SIG-M5 treated with dmso at 0.1 percent for 504 hours (cell line): ENCODE measurements at regions not wholly inside any gene's neighbourhood (a gene's known extent, or its start where the extent isn't known, plus 50 kb on each side); places are given as distances from the start of the nearest gene placed in this dataset.
A peak's percentile ranks its signal among the peaks of the same experiment; 100 is the strongest.
"Not testable (repeated sequence)": the region's sequence is repeated elsewhere in the genome, so short reads cannot be mapped to it uniquely, and the experiment has no call there.

Experiments
- DNase-seq: peaks from one replicate; lab custom pipeline; 2025; ENCODE audit not compliant: unreplicated experiment; lab: John Stamatoyannopoulos, UW

GRCh38 chr7:149334930-149335329, 72.9 kb downstream of the ZNF783 start:
- DNase-seq = no peak

GRCh38 chr7:149348758-149349369, 86.9 kb downstream of the ZNF783 start:
- no peak for DNase-seq

GRCh38 chr7:149353739-149354504, 91.9 kb downstream of the ZNF783 start:
- no peak for DNase-seq

GRCh38 chr7:149355035-149355389, 93.0 kb downstream of the ZNF783 start:
- not testable (repeated sequence) for DNase-seq

GRCh38 chr7:149355390-149356048, 93.5 kb downstream of the ZNF783 start:
- peak; percentile 39 for DNase-seq

- no peak for DNase-seq
Measured at GRCh38 chr7:149362696-149363095, 98.2 kb downstream of the ZNF777 start.

- DNase-seq = no peak
Measured at GRCh38 chr7:149367418-149368180, 93.3 kb downstream of the ZNF777 start.

- DNase-seq = peak; percentile 59
Measured at GRCh38 chr7:149369497-149369896, 91.4 kb downstream of the ZNF777 start.

GRCh38 chr7:149370790-149371189, 90.1 kb downstream of the ZNF777 start:
- DNase-seq = no peak

- DNase-seq = no peak
Measured at GRCh38 chr7:149373089-149373488, 87.8 kb downstream of the ZNF777 start.

- DNase-seq = no peak
Measured at GRCh38 chr7:149375234-149376008, 85.4 kb downstream of the ZNF777 start.

- DNase-seq = no peak
Measured at GRCh38 chr7:149377386-149377785, 83.5 kb downstream of the ZNF777 start.

GRCh38 chr7:149379625-149380024, 81.2 kb downstream of the ZNF777 start:
- DNase-seq = no peak

GRCh38 chr7:149381245-149381644, 79.6 kb downstream of the ZNF777 start:
- no peak for DNase-seq
